ENCODE measurements at regions not wholly inside any gene's neighbourhood (a gene's known extent, or its start where the extent isn't known, plus 50 kb on each side); places are given as distances from the start of the nearest gene placed in this dataset.

DNA sequence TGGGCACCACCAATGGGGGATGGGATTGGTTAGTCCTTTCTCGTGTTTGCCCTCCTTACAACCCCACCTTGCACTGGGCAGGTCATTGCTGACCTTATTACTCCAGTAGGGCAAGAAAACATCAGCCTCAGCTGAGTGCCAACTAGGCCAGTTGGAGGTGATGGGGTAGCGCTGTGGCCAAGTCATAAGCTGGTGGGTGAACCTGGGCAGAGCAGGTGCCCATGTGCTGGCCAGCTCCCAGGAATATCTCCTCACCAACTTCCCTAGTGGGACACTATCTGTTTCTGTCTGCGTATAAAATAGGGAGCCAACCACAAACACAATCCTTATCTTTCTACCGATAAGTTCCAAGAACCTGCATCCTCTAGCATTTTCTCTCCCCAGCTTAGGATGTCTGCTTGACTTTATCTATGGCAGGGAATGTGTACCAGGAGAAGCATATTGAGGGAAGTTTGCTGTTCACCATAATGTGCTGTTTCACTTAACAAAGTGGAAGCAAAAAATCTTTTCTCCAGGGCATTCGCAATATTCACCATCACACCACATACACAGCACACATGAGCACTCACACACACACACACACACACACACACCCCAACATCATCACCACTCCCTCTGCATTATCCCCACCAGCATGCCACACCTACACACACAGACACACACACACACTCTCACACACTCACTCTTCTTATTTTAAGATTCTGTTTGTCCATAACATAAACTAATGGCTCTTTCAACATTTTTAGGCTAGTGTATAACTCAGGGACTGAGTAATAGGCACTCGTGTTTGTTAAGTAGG, 390.0 kb downstream of the ENC1 start:
- no peak for FAIRE-seq
- DNase-seq (ENCODE audit: insufficient read length, low spot score) = no peak

DNA sequence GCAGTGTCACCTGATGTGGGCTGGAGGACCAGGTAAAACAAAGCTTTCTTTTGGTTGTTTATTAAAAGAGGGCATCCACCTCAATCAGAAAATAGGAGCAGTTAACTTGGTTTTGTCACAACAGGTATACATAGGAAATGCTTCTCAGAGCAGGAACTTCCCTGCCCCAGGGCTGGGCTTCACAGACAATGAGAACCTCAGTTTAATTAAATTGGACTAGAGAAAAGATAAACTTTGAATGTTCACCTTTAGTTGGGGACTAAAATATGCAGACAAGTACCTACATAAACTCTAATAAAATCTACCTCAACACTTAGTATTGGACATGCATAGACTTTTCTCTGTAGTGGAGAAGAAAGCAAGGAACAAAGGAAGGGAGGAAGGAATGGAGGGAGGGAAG, 392.0 kb downstream of the ENC1 start:
- no peak for FAIRE-seq

DNA sequence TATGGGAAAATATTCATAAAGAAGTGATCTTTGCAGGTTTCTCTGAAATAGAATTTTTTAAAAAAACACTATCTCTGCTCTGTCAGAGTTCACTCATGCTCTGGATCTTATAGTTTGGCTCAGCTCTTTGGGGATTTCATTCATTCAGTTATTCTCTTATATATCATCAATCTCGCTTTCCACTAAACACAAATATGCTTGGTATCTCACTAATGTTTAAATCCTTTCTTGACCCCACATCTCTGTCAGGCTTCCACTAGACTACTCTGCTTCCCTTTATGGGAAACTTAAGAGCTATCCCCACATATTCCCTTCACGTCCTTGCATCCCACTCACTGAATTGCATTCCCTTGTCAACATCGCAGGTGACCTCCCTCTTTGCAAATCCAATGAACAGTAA, 396.1 kb downstream of the ENC1 start:
- FAIRE-seq = no peak
- DNase-seq (ENCODE audit: insufficient read length, low spot score) = no peak

More for the DNA sequence above, 392.0 kb downstream of the ENC1 start:
- DNase-seq (ENCODE audit: insufficient read length, low spot score) = no peak

DNA sequence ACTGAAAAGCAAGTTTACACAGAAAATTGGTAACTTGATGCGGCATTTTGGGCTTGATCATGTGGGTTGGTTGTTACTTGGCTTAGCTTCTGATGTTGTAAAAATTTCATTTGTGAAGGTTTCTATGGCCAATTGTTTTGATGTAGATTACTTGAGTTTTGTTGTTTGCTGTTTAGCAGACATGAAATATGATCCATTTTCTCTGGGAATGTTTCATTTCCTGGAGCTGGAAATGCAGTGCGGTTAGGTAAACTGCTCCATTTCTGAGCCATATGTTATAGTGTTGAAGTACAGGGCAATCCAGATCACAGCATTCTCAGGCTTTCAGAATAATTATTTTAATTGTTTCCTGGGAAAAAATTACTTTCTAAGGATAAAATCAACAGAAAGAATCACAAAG, 396.9 kb downstream of the ENC1 start:
- no peak for DNase-seq (ENCODE audit: insufficient read length, low spot score)
- no peak for FAIRE-seq

DNA sequence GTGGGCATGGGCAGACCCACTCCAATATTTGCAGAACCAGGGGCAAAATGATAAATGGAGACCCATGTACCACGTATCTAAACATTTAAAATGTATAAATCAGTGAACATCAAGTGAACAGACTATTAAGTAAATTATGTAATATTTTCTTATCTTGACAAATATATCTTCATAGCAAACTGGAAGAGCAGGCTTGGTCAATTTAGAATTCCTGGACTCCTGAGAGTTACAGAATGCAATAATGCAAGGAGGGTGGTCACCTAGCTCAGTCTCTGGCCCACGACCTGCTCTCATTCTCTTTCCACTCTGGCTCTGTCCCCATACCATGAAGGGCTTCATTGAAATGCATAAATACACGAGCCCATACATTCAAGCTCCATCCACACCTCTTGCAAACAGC, 398.0 kb downstream of the ENC1 start:
- FAIRE-seq (no peak), DNase-seq (ENCODE audit: insufficient read length, low spot score) (no peak)

DNA sequence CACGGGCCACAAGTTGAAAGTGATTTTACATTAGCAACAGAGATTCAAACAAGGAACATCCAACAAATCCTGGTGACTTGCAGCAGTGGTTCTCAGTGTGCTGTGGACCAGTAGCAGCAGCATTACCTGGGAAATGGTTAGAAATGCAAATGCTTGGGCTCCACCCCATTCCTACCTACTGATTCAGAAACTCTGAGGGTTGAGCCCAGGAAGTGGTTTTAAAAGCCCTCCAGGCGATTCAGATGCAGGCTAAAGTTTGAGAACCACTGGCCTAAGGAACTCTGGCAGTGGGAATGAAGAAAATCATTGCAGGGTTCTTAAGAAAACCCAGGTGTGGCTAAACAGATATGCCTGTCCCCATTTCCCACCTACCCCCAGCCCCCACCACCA, 398.8 kb downstream of the ENC1 start:
- DNase-seq (ENCODE audit: insufficient read length, low spot score) = no peak
- peak; percentile 48 for FAIRE-seq

DNA sequence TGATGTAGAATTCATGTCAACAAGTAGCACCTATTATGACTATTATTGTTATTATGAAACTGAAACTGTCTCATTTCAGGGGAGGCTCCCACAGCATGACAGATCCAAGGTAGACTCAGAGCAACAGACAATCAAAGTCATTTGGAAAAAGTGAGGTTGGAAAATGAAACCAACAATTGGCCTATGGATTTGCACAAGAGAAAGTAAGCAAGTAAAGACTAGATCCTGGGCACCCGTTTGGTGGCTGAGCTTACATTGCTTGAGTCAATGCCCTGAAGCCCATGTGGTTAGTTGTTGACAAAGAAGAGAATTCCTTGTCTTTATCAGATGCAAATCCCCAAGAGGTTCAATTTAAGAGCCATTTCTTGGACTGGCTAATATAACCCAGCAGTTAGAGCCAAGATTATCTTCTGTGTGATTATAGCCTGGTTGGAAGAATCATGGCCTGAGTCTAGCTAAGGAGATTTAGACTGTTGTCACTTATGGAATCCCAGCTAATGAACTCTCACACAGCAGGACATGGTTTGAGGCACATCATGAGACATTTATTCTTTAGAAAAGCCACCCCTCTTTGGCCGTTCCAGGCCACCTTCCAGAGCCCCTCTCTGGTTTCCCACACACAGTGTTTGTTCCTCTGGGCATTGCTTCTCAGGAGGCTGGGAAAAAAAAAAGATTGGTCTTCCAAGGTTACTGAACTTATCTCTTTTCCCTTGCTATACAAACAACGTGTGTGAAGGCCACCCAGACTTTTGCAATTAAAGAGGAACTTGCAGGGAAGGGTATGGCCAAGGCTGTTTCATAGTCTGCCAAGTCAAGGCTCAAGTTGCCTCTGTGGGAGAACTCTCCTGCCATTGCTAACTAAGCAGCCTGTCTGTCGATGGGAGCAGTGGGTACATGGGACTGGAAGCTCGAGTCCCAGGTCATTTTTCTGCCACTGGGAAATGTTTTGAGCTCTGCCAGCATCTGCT, 399.5 kb downstream of the ENC1 start:
- FAIRE-seq (no peak), DNase-seq (ENCODE audit: insufficient read length, low spot score) (no peak)

DNA sequence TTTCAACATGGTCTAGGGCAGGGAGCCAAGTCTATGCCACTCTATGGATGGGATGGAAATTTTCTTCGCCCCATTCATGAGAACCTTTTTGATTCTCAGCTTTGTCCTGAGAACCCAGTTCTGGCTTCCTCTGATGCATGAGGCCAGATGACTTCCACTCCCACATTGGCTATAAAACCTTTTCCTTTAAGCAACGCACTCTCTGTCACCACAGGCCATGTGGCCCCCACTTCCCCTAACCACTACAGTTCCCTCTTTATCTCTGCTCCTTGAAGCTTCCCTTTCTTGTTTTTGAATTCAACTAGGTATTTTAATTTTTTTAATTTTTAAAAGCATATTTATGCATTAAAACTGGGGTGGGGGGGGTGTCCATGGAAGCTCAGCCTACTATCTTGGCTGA, 401.3 kb downstream of the ENC1 start:
- DNase-seq (ENCODE audit: insufficient read length, low spot score) = no peak
- no peak for FAIRE-seq

DNA sequence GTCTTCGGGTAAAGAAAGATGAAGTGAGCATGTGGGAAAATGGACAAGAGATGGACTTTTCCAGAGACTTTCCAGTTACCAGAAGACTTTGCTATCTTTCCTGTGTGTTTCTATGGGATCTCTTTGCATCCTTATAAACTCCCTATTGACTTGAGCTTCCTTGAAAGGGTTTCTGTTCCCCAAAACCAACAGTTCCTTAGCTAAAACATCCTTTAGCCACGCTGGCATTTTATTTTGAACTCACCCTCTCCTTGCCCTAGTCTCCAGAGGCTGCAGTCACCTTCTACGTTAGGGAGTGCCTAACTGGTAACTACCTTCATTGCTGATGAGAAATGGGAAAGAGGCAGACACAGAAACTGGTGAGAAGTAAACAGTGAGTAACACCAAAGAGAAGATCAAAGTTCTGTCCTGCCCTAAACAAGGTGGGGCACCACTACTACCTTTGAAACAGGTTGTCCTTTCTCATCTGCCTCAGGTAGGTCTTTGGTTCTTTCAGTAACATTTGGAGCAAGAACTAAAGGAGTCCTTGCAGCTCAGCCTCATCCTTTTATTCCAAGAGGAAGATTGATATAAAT, 402.9 kb downstream of the ENC1 start:
- no peak for FAIRE-seq
- DNase-seq (ENCODE audit: insufficient read length, low spot score) = no peak

DNA sequence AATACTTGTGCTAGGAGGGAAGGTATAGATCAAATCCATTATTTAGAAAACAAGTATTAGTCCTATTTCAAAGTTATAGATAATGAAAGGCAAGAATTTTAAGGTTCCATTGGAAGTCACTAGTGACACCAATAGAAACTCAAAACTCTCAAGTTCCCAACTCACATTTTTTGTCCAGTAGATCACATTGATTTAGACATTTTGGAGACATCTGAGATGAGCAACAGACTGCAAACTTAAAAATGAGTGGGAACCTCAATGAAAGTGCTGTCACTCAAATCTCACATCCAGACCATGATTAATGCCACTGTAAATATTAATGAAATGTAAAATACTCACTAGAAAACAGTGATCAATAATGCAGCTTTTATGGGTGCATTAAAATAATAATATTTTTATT, 405.0 kb downstream of the ENC1 start:
- FAIRE-seq (no peak), DNase-seq (ENCODE audit: insufficient read length, low spot score) (no peak)

DNA sequence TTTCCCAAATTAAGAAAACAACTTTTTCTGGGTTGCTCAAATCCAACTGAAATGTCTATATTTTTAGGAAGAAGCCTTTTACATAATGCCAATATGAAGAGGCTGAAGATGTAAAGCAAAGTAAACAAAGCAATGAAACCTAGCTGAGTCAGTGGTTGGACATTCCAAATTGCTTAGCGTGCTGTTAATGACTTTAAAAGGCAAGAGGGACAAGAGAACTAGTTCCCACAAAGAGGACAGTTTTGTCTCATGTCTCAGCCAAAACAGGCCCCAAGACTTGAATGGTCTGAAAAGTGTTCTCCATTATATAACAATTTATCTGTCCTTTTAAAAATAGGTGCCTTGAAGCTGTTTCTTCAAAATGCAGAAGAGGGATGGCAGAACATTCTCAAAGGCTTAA, 407.0 kb downstream of the ENC1 start:
- FAIRE-seq (no peak), DNase-seq (ENCODE audit: insufficient read length, low spot score) (no peak)

DNA sequence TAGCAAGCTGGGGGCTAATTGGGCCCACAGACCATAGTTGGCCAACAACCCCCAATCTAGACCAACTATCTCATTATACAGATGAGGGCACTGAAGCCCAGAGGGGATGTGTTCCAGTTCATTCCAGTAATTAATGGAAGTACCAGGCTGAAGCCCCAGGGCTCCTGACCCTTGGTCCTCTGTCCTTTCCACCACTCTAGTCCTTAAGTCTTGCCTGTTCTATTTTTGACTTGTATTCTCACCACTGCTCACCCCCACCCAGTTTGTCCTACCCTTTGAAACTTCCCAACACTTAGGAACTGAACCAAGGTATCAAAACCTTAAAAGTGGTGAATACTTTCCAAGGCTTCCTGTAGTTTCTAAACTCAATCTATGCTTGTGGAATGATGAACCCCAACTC, 407.4 kb downstream of the ENC1 start:
- FAIRE-seq = no peak

DNA sequence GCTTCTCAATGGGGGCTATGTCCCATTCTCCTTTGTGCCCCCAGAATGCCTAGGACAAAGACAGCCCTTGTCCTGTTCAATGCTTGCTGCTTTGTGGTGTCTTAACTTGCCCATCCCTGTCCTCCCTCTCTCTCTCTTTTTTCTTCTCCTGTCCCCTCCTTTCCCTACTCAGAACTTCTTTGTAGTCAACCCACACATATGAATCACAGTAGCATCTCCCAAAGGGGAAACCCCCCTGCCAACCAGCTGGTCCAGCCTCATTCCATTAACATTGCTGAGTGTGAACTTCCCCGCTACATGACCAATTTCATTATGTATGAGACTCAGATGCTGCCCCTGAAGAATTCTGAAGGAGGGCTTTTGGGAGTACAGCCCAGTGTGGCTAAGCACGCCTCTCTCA, 408.3 kb downstream of the ENC1 start:
- DNase-seq (ENCODE audit: insufficient read length, low spot score) = no peak
- FAIRE-seq = no peak

More for the DNA sequence above, 407.4 kb downstream of the ENC1 start:
- DNase-seq (ENCODE audit: insufficient read length, low spot score) = no peak

DNA sequence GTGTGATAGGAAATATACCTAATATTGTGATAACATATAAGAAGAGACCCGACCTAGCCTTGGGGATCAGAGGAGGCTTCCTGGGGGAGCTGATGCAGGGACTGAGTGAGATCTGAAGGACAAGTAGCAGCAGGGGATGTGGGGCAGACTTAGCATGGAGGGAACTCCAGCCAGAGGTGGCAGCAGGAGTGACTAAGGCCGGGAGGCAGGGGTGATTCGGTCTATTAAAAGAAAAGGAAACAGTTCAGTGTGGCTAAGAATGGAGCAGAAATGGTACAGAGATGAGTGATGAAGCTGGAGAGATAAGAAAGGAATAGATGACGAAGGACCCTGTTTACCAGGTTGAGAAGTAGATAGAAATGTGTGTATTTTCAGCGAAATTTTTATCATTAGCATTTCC, 408.8 kb downstream of the ENC1 start:
- FAIRE-seq (no peak), DNase-seq (ENCODE audit: insufficient read length, low spot score) (no peak)

DNA sequence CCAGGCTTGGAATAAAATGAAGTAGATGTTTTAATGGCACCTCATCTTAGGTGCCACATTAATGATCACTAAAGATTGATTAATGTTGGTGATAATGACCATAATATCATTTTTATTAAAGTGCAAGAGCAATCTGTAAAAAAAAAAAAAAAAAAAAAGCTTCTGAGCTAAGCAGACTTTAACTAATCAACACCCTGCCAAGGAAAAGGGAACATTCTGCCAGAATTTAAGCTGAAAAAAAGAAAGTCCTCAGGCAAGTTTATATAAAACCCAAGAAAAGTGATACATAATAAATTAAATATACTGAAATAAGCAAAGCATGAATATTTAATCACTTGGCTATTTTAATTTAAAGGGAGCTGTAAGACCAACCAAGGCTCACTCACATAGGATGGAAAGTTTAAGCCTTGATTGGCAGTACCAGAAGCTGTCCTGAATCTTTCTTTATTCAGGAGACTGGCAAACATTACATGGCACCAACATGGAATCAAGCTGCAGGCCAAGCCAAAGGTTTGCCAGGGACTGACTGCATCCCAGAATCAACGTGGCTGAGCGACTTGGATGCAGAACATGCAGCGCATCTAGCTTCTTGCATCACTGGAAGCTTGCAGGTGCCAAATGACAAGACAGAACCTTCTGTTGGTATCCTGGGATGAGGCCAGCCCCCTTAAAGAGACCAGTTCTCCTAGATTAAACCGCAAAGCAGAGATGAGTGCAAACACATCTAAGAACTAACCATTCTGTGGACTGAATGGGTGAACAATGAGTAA, 413.6 kb downstream of the ENC1 start:
- DNase-seq (ENCODE audit: insufficient read length, low spot score) (no peak), FAIRE-seq (no peak)

DNA sequence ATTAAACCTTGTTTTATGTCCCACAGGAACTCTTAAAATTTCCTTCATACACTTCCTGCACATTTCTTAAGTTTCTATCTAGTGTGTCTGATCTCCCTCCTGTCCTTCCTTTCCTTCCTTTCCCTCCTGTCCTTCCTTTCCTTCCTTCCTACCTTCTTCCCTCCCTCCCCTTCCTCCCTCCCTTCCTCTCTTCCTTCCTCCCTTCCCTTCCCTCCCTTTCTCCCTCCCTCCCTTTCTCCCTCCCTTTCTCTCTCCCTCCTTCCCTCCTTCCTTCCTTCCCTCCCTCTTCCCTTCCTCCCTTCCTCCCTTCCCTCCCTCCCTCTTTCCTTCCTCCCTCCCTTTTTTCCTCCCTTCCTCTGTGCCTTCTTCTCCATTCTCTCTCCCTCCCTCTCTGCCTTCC, 414.9 kb downstream of the ENC1 start:
- FAIRE-seq (no peak), DNase-seq (ENCODE audit: insufficient read length, low spot score) (no peak)

DNA sequence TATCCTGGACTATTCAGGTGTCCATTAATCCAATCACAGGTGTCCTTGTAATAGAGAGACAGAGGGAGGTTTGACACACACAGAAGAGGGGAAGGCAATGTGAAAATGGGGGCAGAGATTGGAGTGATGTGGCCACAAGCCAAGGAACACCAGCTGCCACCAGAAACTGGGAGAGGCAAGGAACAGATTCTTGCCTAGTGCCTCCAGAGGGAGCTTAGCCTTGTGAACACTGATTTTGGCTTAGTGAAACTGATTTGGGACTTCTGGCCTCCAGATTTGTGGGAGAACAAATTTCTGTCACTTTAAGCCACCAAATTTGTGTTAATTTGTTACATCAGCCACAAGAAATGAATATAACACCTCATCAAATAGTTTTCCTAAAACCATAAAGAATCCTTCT, 416.2 kb downstream of the ENC1 start:
- FAIRE-seq (no peak), DNase-seq (ENCODE audit: insufficient read length, low spot score) (no peak)

DNA sequence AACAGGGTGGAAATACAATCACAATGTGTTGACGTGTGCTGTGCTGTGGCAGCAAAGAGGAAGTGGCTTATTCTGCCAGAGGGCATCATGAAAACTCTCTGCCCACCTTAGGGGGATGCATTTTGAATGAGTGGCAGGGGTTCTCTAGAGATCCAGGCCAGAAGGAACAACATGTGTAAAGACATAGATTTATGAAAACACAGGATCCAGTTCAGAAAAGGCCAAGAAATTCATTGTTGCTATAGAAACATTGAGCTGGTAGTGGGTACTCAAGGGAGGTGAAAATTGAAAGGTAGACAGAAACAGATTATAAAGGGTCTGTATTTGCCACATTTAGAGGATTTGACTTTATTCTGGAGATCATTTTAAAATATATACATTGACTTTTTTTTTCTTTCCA, 417.7 kb downstream of the ENC1 start:
- no peak for FAIRE-seq

DNA sequence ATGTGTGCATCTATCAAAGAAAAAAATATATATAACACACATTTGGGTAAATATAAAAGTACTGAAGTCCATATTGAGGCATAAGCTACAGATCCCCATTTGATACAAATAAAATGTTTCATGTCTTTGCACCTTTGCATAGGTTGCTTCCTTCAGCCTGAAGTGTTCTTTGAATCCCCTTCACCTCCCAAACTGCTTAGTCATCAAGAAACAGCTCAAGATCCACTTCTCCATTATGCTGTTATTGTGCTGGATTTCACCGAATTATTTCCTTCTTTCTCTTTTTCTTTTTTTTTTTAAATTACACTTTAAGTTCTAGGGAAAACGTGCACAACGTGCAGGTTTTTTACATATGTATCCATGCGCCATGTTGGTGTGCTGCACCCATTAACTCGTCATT, 419.1 kb downstream of the ENC1 start:
- no peak for DNase-seq (ENCODE audit: insufficient read length, low spot score)
- FAIRE-seq = no peak

More for the DNA sequence above, 417.7 kb downstream of the ENC1 start:
- no peak for DNase-seq (ENCODE audit: insufficient read length, low spot score)

DNA sequence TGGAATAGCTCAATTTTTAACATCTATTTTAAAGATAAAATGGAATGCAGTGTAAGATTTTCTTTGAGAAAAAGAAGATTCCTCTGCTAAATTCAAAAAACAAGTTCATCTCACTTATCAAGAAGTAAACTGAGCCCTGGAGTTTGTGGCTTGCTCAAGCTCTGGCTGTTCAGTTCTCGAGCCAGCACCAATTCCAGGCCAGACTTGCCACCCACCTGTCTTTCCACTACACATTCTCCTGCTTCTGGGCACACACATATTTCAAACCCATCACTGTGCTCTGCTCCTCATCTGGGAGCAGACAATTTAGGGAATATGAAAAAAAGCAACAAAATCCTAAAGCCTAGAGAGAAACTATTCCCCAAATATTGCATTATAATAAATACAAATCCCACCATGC, 424.5 kb downstream of the ENC1 start:
- DNase-seq (ENCODE audit: insufficient read length, low spot score) = no peak
- FAIRE-seq = no peak

DNA sequence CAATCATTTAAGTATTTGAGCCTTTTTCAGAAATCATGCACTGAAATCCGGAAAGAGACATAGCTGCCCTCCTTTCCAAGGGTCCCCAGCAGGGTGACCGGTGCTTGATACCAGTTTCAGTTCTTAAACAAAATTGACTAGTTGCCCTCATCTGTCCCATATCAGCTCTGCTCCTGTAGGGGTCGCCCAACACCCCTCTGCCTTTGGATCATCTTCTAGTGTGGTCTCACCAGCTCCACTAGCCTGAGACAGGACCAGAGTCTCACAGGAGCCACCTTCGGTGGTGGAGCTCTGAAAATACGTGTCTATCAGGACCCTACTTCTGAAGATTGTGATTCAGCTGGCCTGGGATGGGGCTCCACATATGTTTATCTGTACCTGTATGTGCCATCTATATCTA, 428.2 kb downstream of the ENC1 start:
- FAIRE-seq (no peak), DNase-seq (ENCODE audit: insufficient read length, low spot score) (no peak)

All from GM19239 (cell line).